ENCODE measurements at regions not wholly inside any gene's neighbourhood (a gene's known extent, or its start where the extent isn't known, plus 50 kb on each side); places are given as distances from the start of the nearest gene placed in this dataset.

GRCh38 chr10:132467464-132468149 is 70.0 kb upstream of the INPP5A start:
- Histone ChIP-seq H3K36me3 (no peaks in the 10 kb centered on the region), H3K4me1 (peaks cover 0 to 66% (median 46%) of the 10 kb centered on the region in 10 experiments; a peak in 17 of 20 replicates), H3K27ac (no peak overlapping the region), H3K4me3 (no peak overlapping the region), H4K20me1 (peaks cover 0 to 39% (median 0%) of the 10 kb centered on the region in 11 experiments; a peak in 5 of 22 replicates), H3K27me3 (peaks cover 0 to 36% (median 4%) of the 10 kb centered on the region in 11 experiments; a peak in 7 of 22 replicates), H3K9ac (peak overlapping the region in 1 of 11 experiments; percentile 13; a peak in 1 of 22 replicates), H3K9me3 (replicated peaks in 1 of 11) (peaks cover 8 to 18% (median 13%) of the 10 kb centered on the region in 11 experiments; a peak in 21 of 22 replicates), H3K4me2 (peak overlapping the region in 8 of 11 experiments; percentile 19 to 61 (median 50); a peak in 15 of 22 replicates)
- TF ChIP-seq Cebpa-rat (IDR thresholded peaks at IDR 0.05), result peak in 2 of 11 experiments; percentile 29 to 33; a peak in 1 of 22 replicates

DNA sequence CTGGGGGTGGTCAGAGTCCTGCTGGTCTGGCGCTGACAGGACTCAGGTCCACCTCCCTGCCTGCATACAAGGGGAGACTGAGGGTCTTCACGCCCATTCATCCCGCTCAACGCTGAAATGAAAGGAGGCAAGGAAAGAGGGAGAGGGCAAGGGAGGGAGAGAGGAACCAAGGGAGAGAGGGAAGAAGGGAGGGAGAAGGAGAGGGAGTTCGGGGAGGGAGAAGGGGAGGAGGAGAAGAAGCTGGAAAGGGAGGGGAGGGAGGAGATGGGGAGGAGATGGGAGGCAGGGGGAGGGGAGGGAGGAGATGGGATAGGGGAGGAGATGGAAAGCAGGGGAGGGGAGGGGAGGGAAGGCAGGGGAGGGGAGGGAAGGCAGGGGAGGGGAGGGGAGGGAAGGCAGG is 69.4 kb upstream of the INPP5A start:
- no peak overlapping the region for H3K27ac ChIP-seq
- H3K9ac ChIP-seq, result no peak overlapping the region
- no peak overlapping the region for H3K4me3 ChIP-seq
- H3K9me3 ChIP-seq (replicated peaks in 1 of 11), result peaks cover 8 to 20% (median 14%) of the 10 kb centered on the region in 11 experiments; a peak in 21 of 22 replicates
- H3K4me2 ChIP-seq, result peak overlapping the region in 6 of 11 experiments; percentile 44 to 61 (median 51); a peak in 5 of 22 replicates
- peaks cover 0 to 60% (median 42%) of the 10 kb centered on the region in 10 experiments; a peak in 17 of 20 replicates for H3K4me1 ChIP-seq
- TF ChIP-seq Cebpa-rat (IDR thresholded peaks at IDR 0.05), result no peak
- H3K36me3 ChIP-seq, result no peaks in the 10 kb centered on the region
- H3K27me3 ChIP-seq, result peaks cover 0 to 30% (median 4%) of the 10 kb centered on the region in 11 experiments; a peak in 7 of 22 replicates
- peaks cover 0 to 33% (median 0%) of the 10 kb centered on the region in 11 experiments; a peak in 4 of 22 replicates for H4K20me1 ChIP-seq

- H3K4me3 ChIP-seq, result no peak overlapping the region
- H3K27ac ChIP-seq, result no peak overlapping the region
- no peaks in the 10 kb centered on the region for H3K36me3 ChIP-seq
- H3K4me1 ChIP-seq, result peaks cover 0 to 56% (median 40%) of the 10 kb centered on the region in 10 experiments; a peak in 17 of 20 replicates
- TF ChIP-seq Cebpa-rat (IDR thresholded peaks at IDR 0.05), result no peak
- H4K20me1 ChIP-seq, result peaks cover 0 to 28% (median 0%) of the 10 kb centered on the region in 11 experiments; a peak in 4 of 22 replicates
- H3K9ac ChIP-seq, result peak overlapping the region in 3 of 11 experiments; percentile 27 to 47 (median 33); a peak in 2 of 22 replicates
- peaks cover 8 to 20% (median 14%) of the 10 kb centered on the region in 11 experiments; a peak in 21 of 22 replicates for H3K9me3 ChIP-seq (replicated peaks in 1 of 11)
- peaks cover 0 to 30% (median 4%) of the 10 kb centered on the region in 11 experiments; a peak in 7 of 22 replicates for H3K27me3 ChIP-seq
- H3K4me2 ChIP-seq, result peak overlapping the region in 7 of 11 experiments; percentile 61 to 89 (median 78); a peak in 12 of 22 replicates
Measured at GRCh38 chr10:132468651-132469050, 68.9 kb upstream of the INPP5A start.

DNA sequence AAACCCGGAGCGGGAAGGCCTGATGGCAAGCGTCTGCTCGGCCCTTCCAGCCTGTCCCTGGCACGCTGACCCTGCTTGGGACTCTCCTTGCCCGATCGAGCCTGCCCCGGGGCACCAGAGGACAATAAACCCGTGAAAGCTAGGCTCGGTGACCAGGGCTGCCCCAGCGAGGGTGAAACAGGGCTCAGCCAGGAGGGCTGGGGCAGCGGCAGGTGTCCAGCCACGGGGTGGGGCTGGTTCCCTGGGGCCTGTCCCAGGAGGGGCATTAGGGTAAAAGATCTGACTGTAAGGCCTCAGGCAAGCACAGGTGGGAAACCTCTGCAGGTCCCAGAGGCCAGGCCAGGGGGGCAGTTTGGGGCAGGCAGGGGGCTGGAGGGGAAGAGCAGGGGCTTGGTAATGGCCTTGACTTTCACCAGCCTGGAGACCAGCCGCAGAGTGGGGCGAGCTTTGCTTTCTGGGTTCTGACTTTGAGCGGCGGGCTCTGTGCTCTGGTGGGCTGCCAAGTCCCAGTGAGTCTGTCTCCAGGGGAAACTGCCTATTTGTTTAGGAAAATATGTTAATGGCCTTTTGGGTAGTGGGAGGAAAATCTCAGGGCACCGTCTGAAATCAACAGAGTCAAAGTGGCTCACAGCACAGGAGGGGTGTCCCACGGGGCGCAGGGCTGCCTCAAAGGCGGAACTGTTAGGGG is 68.2 kb upstream of the INPP5A start:
- Histone ChIP-seq H3K27ac (no peak overlapping the region), H4K20me1 (peaks cover 0 to 22% (median 0%) of the 10 kb centered on the region in 11 experiments; a peak in 3 of 22 replicates), H3K36me3 (no peaks in the 10 kb centered on the region), H3K4me1 (peaks cover 0 to 49% (median 37%) of the 10 kb centered on the region in 10 experiments; a peak in 17 of 20 replicates), H3K9ac (peak overlapping the region in 4 of 11 experiments; percentile 27 to 47 (median 38); a peak in 5 of 22 replicates), H3K9me3 (replicated peaks in 1 of 11) (peaks cover 8 to 20% (median 14%) of the 10 kb centered on the region in 11 experiments; a peak in 21 of 22 replicates), H3K27me3 (peaks cover 0 to 30% (median 4%) of the 10 kb centered on the region in 11 experiments; a peak in 7 of 22 replicates), H3K4me2 (peak overlapping the region in 10 of 11 experiments; percentile 1 to 89 (median 74); a peak in 18 of 22 replicates), H3K4me3 (no peak overlapping the region)
- TF ChIP-seq Cebpa-rat (IDR thresholded peaks at IDR 0.05), result no peak

DNA sequence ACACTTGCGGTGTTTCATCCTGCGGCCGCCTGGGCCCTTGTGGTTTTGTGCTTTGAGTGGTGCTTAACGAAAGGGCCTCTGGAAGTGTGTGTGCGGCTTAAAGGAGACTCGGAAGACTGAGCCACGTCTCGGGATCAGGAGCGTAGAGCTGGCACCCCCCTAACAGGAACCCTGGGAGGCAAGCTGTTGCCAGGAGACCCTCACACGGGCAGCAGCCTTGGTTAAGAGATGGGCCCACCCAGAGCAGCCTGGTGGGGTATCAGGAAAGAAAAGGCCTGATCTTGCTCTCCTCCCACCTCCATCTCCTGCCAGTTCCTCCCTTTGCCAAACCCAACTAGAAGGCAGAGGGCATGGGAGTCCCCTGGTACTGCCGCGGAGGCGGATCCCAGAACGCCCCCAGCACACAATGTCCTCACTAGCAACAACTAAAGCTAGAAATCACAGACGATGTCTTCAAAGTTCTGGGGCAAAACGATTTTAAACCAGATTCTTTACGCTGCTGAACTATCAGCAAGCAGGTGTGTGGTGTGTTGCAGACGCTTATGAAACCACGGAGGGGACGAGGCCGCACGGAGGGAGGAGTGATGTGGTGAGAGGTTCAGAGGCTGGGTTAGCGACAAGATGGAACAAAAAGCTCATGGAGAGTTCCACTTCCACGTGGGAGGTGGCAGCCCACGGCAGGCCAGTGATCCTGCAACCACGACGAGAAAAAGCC is 67.0 kb upstream of the INPP5A start:
- peaks cover 0 to 47% (median 37%) of the 10 kb centered on the region in 10 experiments; a peak in 17 of 20 replicates for H3K4me1 ChIP-seq
- H3K9me3 ChIP-seq (replicated peaks in 1 of 11), result peaks cover 8 to 20% (median 14%) of the 10 kb centered on the region in 11 experiments; a peak in 21 of 22 replicates
- peak overlapping the region in 1 of 11 experiments; percentile 30; a peak in 1 of 22 replicates for H3K9ac ChIP-seq
- peak overlapping the region in 9 of 11 experiments; percentile 21 to 89 (median 72); a peak in 17 of 22 replicates for H3K4me2 ChIP-seq
- H3K4me3 ChIP-seq, result no peak overlapping the region
- H3K36me3 ChIP-seq, result no peaks in the 10 kb centered on the region
- TF ChIP-seq Cebpa-rat (IDR thresholded peaks at IDR 0.05), result no peak
- H3K27me3 ChIP-seq, result peaks cover 0 to 30% (median 4%) of the 10 kb centered on the region in 11 experiments; a peak in 7 of 22 replicates
- H4K20me1 ChIP-seq, result peaks cover 0 to 20% (median 0%) of the 10 kb centered on the region in 11 experiments; a peak in 3 of 22 replicates
- H3K27ac ChIP-seq, result no peak overlapping the region

GRCh38 chr10:132471125-132471451 is 66.5 kb upstream of the INPP5A start:
- no peak for TF ChIP-seq Cebpa-rat (IDR thresholded peaks at IDR 0.05)
- Histone ChIP-seq H3K9ac (no peak overlapping the region), H3K36me3 (no peaks in the 10 kb centered on the region), H3K4me3 (no peak overlapping the region), H3K9me3 (replicated peaks in 1 of 11) (peaks cover 8 to 20% (median 14%) of the 10 kb centered on the region in 11 experiments; a peak in 21 of 22 replicates), H3K4me2 (peak overlapping the region in 9 of 11 experiments; percentile 21 to 89 (median 72); a peak in 16 of 22 replicates), H3K27ac (no peak overlapping the region), H3K4me1 (peaks cover 0 to 50% (median 38%) of the 10 kb centered on the region in 10 experiments; a peak in 17 of 20 replicates), H4K20me1 (peaks cover 0 to 18% (median 0%) of the 10 kb centered on the region in 11 experiments; a peak in 3 of 22 replicates), H3K27me3 (peaks cover 0 to 30% (median 4%) of the 10 kb centered on the region in 11 experiments; a peak in 7 of 22 replicates)

- Histone ChIP-seq H3K9me3 (replicated peaks in 1 of 11) (peaks cover 8 to 20% (median 14%) of the 10 kb centered on the region in 11 experiments; a peak in 21 of 22 replicates), H4K20me1 (peaks cover 0 to 15% (median 0%) of the 10 kb centered on the region in 11 experiments; a peak in 3 of 22 replicates), H3K4me1 (peaks cover 0 to 53% (median 42%) of the 10 kb centered on the region in 10 experiments; a peak in 17 of 20 replicates), H3K27ac (no peak overlapping the region), H3K36me3 (no peaks in the 10 kb centered on the region), H3K4me2 (peak overlapping the region in 5 of 11 experiments; percentile 53 to 89 (median 74); a peak in 10 of 22 replicates), H3K9ac (no peak overlapping the region), H3K27me3 (peaks cover 0 to 31% (median 4%) of the 10 kb centered on the region in 11 experiments; a peak in 7 of 22 replicates), H3K4me3 (no peak overlapping the region)
- TF ChIP-seq Cebpa-rat (IDR thresholded peaks at IDR 0.05), result no peak
Measured at GRCh38 chr10:132471484-132471883, 66.1 kb upstream of the INPP5A start.

Measured in BLaER1 treated with 17β-estradiol and CSF1 and Interleukin-3, amounts not matched to agents 10 nM and 100 nM (cell line).